WTC11 (cell line): ENCODE measurements at regions not wholly inside any gene's neighbourhood (a gene's known extent, or its start where the extent isn't known, plus 50 kb on each side); places are given as distances from the start of the nearest gene placed in this dataset.
"Not testable (repeated sequence)": the region's sequence is repeated elsewhere in the genome, so short reads cannot be mapped to it uniquely, and the experiment has no call there.

Source experiments
- ATAC-seq: fragments of 200-7000 bp; cut with Tn5 transposase; 2 replicates; pipeline ENCODE4 v1.10.0; 2021; ENCODE audit warnings: mild to moderate bottlenecking, moderate library complexity
- CTCF ChIA-PET: fragments of 300-600 bp; sonication (Branson Sonifier 250); formaldehyde crosslinking; loops from one replicate; lab custom pipeline; 2021; ENCODE audit warnings: antibody characterized with exemption; lab: Charles Lee
- POLR2A ChIA-PET: fragments of 350-600 bp; sonication (Branson Sonifier 250); formaldehyde crosslinking; loops from one replicate; lab custom pipeline; 2021; ENCODE audit warnings: antibody characterized with exemption; lab: Charles Lee
- DNase-seq: peaks from one replicate; pipeline ENCODE4 v3.0.0; 2021; ENCODE audit warnings: low spot score
- H3K27ac Mint-ChIP-seq: 2 replicates; pipeline ENCODE4 v1.8.0; 2021; ENCODE audit warnings: mixed read lengths
- H3K27me3 Mint-ChIP-seq: 2 replicates; pipeline ENCODE4 v1.8.0; 2021; ENCODE audit warnings: low read depth, mild to moderate bottlenecking, moderate library complexity, mixed read lengths
- H3K36me3 Mint-ChIP-seq: 2 replicates; pipeline ENCODE4 v1.8.0; 2021; ENCODE audit warnings: mixed read lengths
- H3K4me1 Mint-ChIP-seq: 2 replicates; pipeline ENCODE4 v1.8.0; 2022; ENCODE audit warnings: mixed read lengths
- H3K4me3 Mint-ChIP-seq: 2 replicates; pipeline ENCODE4 v1.8.0; 2021; ENCODE audit warnings: mild to moderate bottlenecking, moderate library complexity, mixed read lengths
- H3K9me3 Mint-ChIP-seq: 2 replicates; pipeline ENCODE4 v1.8.0; 2021; ENCODE audit warnings: mixed read lengths
- MXD4 ChIP-seq: fragments of 250-450 bp; sonication (Bioruptor Pico); IDR thresholded peaks from 2 replicates; pipeline ENCODE4 v1.8.0; 2021; ENCODE audit warnings: mild to moderate bottlenecking, moderate library complexity, borderline replicate concordance
- NFATC4 ChIP-seq: fragments of 250-450 bp; sonication (Bioruptor Pico); IDR thresholded peaks from 2 replicates; pipeline ENCODE4 v1.9.0; 2021; ENCODE audit warnings: mild to moderate bottlenecking
- TCF7 ChIP-seq: sonication (generic); formaldehyde crosslinking; IDR thresholded peaks from 2 replicates; pipeline ENCODE4 v1.8.0; 2022; ENCODE audit warnings: mild to moderate bottlenecking, low read depth, missing genetic modification reagents, moderate library complexity
- TEAD1 ChIP-seq: sonication (generic); formaldehyde crosslinking; IDR thresholded peaks from 2 replicates; pipeline ENCODE4 v1.8.0; 2022; ENCODE audit warnings: mild to moderate bottlenecking, missing genetic modification reagents
- TP53 ChIP-seq: sonication (generic); formaldehyde crosslinking; IDR thresholded peaks from 2 replicates; pipeline ENCODE4 v1.8.1; 2023; ENCODE audit warnings: mild to moderate bottlenecking, missing genetic modification reagents
- ZNF121 ChIP-seq: sonication (generic); formaldehyde crosslinking; IDR thresholded peaks from 2 replicates; pipeline ENCODE4 v1.8.0; 2023; ENCODE audit warnings: missing genetic modification reagents
- TF ChIP-seq, protein P1 (sequence below): sonication (generic); formaldehyde crosslinking; IDR thresholded peaks from 2 replicates; pipeline ENCODE4 v1.8.1; 2022; ENCODE audit warnings: low read depth, mild to moderate bottlenecking, moderate library complexity, missing genetic modification reagents, borderline replicate concordance
- TF ChIP-seq, protein P2 (sequence below): sonication (generic); formaldehyde crosslinking; IDR thresholded peaks from 2 replicates; pipeline ENCODE4 v1.8.1; 2022; ENCODE audit warnings: low read depth, missing genetic modification reagents, borderline replicate concordance
- TF ChIP-seq, protein P3 (sequence below): sonication (generic); formaldehyde crosslinking; IDR thresholded peaks from 2 replicates; pipeline ENCODE4 v1.8.1; 2023; ENCODE audit warnings: mild to moderate bottlenecking, moderate library complexity, missing genetic modification reagents
- TF ChIP-seq, protein P4 (sequence below): sonication (generic); formaldehyde crosslinking; IDR thresholded peaks from 2 replicates; pipeline ENCODE4 v1.8.0; 2023; ENCODE audit warnings: mild to moderate bottlenecking, missing genetic modification reagents
- TF ChIP-seq, protein P5 (sequence below): sonication (generic); formaldehyde crosslinking; IDR thresholded peaks from 2 replicates; pipeline ENCODE4 v1.8.1; 2023; ENCODE audit warnings: mild to moderate bottlenecking, missing genetic modification reagents

DNA sequence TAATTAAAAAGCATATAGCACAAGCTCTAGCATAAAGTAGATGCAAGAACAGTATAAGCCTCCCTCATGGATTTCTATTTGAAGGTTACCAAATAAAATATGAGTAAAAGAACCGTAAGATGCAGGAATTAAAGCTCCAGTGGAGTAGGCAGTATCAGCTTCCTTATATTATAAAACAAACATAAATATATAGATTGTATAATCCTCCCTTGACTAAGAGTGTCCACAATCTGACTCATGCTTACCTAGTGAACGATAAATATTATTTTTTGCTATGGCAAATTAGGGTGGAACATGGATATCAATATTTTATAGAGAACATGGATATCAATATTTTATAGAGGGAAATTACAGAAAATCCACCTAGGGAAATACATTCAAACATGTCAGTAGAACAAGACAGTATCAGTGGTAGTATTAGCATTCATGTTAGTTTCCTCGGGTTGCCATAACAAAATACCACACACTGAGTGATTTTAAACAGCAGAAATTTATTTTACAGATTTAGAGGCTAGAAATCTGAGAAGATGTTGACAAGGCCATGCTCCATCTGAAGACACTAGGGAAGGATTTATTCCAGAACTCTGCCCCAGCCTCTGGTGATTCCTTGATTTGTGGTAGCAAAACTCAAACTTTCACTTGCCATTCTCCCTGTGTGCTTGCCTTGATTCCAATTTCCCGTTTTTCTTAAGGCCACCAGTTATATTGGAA is 1521.3 kb downstream of the SI start (continued):
- TF ChIP-seq, protein P1, sequence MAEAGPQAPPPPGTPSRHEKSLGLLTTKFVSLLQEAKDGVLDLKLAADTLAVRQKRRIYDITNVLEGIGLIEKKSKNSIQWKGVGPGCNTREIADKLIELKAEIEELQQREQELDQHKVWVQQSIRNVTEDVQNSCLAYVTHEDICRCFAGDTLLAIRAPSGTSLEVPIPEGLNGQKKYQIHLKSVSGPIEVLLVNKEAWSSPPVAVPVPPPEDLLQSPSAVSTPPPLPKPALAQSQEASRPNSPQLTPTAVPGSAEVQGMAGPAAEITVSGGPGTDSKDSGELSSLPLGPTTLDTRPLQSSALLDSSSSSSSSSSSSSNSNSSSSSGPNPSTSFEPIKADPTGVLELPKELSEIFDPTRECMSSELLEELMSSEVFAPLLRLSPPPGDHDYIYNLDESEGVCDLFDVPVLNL (CRISPR knock-in tag): no peak
- TF ChIP-seq, protein P2, sequence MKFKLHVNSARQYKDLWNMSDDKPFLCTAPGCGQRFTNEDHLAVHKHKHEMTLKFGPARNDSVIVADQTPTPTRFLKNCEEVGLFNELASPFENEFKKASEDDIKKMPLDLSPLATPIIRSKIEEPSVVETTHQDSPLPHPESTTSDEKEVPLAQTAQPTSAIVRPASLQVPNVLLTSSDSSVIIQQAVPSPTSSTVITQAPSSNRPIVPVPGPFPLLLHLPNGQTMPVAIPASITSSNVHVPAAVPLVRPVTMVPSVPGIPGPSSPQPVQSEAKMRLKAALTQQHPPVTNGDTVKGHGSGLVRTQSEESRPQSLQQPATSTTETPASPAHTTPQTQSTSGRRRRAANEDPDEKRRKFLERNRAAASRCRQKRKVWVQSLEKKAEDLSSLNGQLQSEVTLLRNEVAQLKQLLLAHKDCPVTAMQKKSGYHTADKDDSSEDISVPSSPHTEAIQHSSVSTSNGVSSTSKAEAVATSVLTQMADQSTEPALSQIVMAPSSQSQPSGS (CRISPR knock-in tag): no peak
- TF ChIP-seq, protein P3, sequence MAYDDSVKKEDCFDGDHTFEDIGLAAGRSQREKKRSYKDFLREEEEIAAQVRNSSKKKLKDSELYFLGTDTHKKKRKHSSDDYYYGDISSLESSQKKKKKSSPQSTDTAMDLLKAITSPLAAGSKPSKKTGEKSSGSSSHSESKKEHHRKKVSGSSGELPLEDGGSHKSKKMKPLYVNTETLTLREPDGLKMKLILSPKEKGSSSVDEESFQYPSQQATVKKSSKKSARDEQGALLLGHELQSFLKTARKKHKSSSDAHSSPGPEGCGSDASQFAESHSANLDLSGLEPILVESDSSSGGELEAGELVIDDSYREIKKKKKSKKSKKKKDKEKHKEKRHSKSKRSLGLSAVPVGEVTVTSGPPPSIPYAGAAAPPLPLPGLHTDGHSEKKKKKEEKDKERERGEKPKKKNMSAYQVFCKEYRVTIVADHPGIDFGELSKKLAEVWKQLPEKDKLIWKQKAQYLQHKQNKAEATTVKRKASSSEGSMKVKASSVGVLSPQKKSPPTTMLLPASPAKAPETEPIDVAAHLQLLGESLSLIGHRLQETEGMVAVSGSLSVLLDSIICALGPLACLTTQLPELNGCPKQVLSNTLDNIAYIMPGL (CRISPR knock-in tag): no peak

DNA sequence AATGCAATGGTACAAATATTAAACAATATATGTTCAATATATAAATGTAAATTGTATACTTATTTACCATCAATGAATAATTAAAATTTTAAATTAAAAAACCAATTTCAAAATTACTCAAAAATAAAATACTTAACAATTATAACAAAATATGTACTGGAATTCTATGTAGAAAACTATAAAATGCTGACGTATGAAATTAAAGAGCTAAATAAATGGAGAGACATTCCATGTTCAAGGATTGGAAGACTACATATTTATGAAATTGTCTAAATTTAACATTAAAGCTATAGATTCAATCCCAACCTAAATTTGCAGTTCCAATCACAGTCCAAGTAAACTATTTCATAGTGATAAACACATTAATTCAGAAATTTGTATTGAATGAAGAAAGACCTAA is 1522.4 kb downstream of the SI start:
- Mint-ChIP-seq H3K36me3 (no peaks in the 10 kb centered on the region), H3K4me3 (no peak overlapping the region), H3K27me3 (no peaks in the 10 kb centered on the region), H3K9me3 (peaks cover 7% of the 10 kb centered on the region), H3K4me1 (peaks cover 9% of the 10 kb centered on the region), H3K27ac (no peak overlapping the region)
- no peak for ATAC-seq
- ChIA-PET POLR2A (no interaction called here), CTCF (no interaction called here)
- no peak for DNase-seq
- TF ChIP-seq, protein P4, sequence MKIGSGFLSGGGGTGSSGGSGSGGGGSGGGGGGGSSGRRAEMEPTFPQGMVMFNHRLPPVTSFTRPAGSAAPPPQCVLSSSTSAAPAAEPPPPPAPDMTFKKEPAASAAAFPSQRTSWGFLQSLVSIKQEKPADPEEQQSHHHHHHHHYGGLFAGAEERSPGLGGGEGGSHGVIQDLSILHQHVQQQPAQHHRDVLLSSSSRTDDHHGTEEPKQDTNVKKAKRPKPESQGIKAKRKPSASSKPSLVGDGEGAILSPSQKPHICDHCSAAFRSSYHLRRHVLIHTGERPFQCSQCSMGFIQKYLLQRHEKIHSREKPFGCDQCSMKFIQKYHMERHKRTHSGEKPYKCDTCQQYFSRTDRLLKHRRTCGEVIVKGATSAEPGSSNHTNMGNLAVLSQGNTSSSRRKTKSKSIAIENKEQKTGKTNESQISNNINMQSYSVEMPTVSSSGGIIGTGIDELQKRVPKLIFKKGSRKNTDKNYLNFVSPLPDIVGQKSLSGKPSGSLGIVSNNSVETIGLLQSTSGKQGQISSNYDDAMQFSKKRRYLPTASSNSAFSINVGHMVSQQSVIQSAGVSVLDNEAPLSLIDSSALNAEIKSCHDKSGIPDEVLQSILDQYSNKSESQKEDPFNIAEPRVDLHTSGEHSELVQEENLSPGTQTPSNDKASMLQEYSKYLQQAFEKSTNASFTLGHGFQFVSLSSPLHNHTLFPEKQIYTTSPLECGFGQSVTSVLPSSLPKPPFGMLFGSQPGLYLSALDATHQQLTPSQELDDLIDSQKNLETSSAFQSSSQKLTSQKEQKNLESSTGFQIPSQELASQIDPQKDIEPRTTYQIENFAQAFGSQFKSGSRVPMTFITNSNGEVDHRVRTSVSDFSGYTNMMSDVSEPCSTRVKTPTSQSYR (CRISPR knock-in tag): no peak
- TF ChIP-seq NFATC4: no peak

DNA sequence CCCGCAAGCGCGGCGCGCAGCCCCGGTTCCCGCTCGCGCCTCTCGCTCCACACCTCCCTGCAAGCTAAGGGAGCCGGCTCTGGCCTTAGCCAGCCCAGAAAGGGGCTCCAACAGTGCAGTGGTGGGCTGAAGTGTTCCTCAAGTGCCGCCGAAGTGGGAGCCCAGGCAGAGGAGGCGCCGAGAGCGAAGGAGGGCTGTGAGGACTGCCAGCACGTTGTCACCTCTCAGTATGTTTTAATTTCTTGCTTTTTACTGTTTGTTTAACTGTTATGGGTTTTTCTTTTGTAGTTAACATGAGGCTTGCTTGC is 1525.7 kb downstream of the SI start:
- Mint-ChIP-seq H3K27ac (no peak overlapping the region), H3K27me3 (no peaks in the 10 kb centered on the region), H3K4me3 (no peak overlapping the region), H3K9me3 (peaks cover 7% of the 10 kb centered on the region), H3K36me3 (no peaks in the 10 kb centered on the region), H3K4me1 (no peaks in the 10 kb centered on the region)
- TF ChIP-seq MXD4 (CRISPR knock-in tag) (no peak), TEAD1 (no peak), TCF7 (CRISPR knock-in tag) (no peak), TP53 (CRISPR knock-in tag) (no peak), ZNF121 (no peak)
- TF ChIP-seq, protein P1 (CRISPR knock-in tag): no peak
- TF ChIP-seq, protein P5, sequence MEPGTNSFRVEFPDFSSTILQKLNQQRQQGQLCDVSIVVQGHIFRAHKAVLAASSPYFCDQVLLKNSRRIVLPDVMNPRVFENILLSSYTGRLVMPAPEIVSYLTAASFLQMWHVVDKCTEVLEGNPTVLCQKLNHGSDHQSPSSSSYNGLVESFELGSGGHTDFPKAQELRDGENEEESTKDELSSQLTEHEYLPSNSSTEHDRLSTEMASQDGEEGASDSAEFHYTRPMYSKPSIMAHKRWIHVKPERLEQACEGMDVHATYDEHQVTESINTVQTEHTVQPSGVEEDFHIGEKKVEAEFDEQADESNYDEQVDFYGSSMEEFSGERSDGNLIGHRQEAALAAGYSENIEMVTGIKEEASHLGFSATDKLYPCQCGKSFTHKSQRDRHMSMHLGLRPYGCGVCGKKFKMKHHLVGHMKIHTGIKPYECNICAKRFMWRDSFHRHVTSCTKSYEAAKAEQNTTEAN: no peak
- DNase-seq (no peak), ATAC-seq (no peak)
- ChIA-PET POLR2A (no interaction called here), CTCF (no interaction called here)

DNA sequence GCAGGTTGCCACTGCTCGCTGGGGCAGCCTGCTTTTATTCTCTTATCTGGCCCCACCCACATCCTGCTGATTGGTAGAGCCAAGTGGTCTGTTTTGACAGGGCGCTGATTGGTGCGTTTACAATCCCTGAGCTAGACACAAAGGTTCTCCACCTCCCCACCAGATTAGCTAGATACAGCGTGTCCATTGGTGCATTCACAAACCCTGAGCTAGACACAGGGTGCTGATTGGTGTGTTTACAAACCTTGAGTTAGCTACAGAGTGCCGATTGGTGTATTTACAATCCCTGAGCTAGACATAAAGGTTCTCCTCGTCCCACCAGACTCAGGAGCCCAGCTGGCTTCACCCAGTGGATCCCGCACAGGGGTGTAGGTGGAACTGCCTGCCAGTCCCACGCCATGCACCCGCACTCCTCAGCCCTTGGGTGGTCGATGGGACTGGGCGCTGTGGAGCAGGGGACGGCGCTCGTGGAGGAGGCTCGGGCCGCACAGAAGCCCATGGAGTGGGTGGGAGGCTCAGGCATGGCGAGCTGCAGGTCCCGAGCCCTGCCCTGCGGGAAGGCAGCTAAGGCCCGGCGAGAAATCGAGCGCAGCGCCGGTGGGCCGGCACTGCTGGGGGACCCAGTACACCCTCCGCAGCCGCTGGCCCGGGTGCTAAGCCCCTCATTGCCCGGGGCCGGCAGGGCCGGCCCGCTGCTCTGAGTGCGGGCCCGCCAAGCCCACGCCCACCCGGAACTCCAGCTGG is 1526.2 kb downstream of the SI start:
- H3K27me3 Mint-ChIP-seq, H3K9me3 Mint-ChIP-seq, POLR2A ChIA-PET, CTCF ChIA-PET, H3K4me3 Mint-ChIP-seq, DNase-seq, H3K4me1 Mint-ChIP-seq, H3K27ac Mint-ChIP-seq, ATAC-seq, H3K36me3 Mint-ChIP-seq: not testable (repeated sequence)
